ENCODE measurements at regions not wholly inside any gene's neighbourhood (a gene's known extent, or its start where the extent isn't known, plus 50 kb on each side); places are given as distances from the start of the nearest gene placed in this dataset.

GRCh38 chr15:37219211-37219701, 118.9 kb upstream of the MEIS2 start:
- Histone ChIP-seq H3K36me3 (no peaks in the 10 kb centered on the region), H3K4me1 (no peaks in the 10 kb centered on the region), H3K9me3 (no peaks in the 10 kb centered on the region), H3K27me3 (no peaks in the 10 kb centered on the region), H3K27ac (no peak overlapping the region), H3K4me3 (no peak overlapping the region)
- DNase-seq (ENCODE audit: extremely low spot score in 2 of 2), result no peak
- TF ChIP-seq POLR2A (IDR thresholded peaks at IDR 0.05), result no peak
- intact Hi-C loops (cut with DNase I), result no loop called here

GRCh38 chr15:37220949-37221670, 120.8 kb upstream of the MEIS2 start:
- Histone ChIP-seq H3K36me3 (no peaks in the 10 kb centered on the region), H3K27me3 (no peaks in the 10 kb centered on the region), H3K4me3 (no peak overlapping the region), H3K9me3 (no peaks in the 10 kb centered on the region), H3K4me1 (no peaks in the 10 kb centered on the region), H3K27ac (no peak overlapping the region)
- TF ChIP-seq POLR2AphosphoS5 (IDR thresholded peaks at IDR 0.05; ENCODE audit: insufficient read depth in 1 of 2, low read depth in 1 of 2) (no peak), CTCF (IDR thresholded peaks at IDR 0.05) (no peak), POLR2A (IDR thresholded peaks at IDR 0.05) (no peak)
- no peak for DNase-seq (ENCODE audit: extremely low spot score in 2 of 2)
- intact Hi-C loops (cut with DNase I), result no loop called here

GRCh38 chr15:37221671-37222145, 121.4 kb upstream of the MEIS2 start:
- H3K4me1 ChIP-seq, result no peaks in the 10 kb centered on the region
- H3K4me3 ChIP-seq, result no peak overlapping the region
- DNase-seq (ENCODE audit: extremely low spot score in 2 of 2), result no peak
- intact Hi-C loops (cut with DNase I), result no loop called here
- no peaks in the 10 kb centered on the region for H3K36me3 ChIP-seq
- no peaks in the 10 kb centered on the region for H3K27me3 ChIP-seq
- no peaks in the 10 kb centered on the region for H3K9me3 ChIP-seq
- TF ChIP-seq POLR2AphosphoS5 (IDR thresholded peaks at IDR 0.05; ENCODE audit: insufficient read depth in 1 of 2, low read depth in 1 of 2) (no peak), POLR2A (IDR thresholded peaks at IDR 0.05) (no peak), CTCF (IDR thresholded peaks at IDR 0.05) (no peak)
- H3K27ac ChIP-seq, result no peak overlapping the region

GRCh38 chr15:37223089-37223488, 122.7 kb upstream of the MEIS2 start:
- H3K27me3 ChIP-seq, result no peaks in the 10 kb centered on the region
- H3K9me3 ChIP-seq, result no peaks in the 10 kb centered on the region
- intact Hi-C loops (cut with DNase I), result no loop called here
- DNase-seq (ENCODE audit: extremely low spot score in 2 of 2), result no peak
- TF ChIP-seq POLR2AphosphoS5 (IDR thresholded peaks at IDR 0.05; ENCODE audit: insufficient read depth in 1 of 2, low read depth in 1 of 2) (no peak), CTCF (IDR thresholded peaks at IDR 0.05) (no peak), POLR2A (IDR thresholded peaks at IDR 0.05) (no peak)
- H3K27ac ChIP-seq, result no peak overlapping the region
- H3K36me3 ChIP-seq, result no peaks in the 10 kb centered on the region
- H3K4me1 ChIP-seq, result no peaks in the 10 kb centered on the region
- H3K4me3 ChIP-seq, result no peak overlapping the region

- no peak overlapping the region for H3K27ac ChIP-seq
- H3K9me3 ChIP-seq, result no peaks in the 10 kb centered on the region
- TF ChIP-seq POLR2A (IDR thresholded peaks at IDR 0.05), result no peak
- no peak for TF ChIP-seq POLR2AphosphoS5 (IDR thresholded peaks at IDR 0.05; ENCODE audit: insufficient read depth in 1 of 2, low read depth in 1 of 2)
- TF ChIP-seq CTCF (IDR thresholded peaks at IDR 0.05), result no peak
- no peaks in the 10 kb centered on the region for H3K27me3 ChIP-seq
- H3K4me3 ChIP-seq, result no peak overlapping the region
- intact Hi-C loops (cut with DNase I), result no loop called here
- H3K36me3 ChIP-seq, result no peaks in the 10 kb centered on the region
- H3K4me1 ChIP-seq, result no peaks in the 10 kb centered on the region
- DNase-seq (ENCODE audit: extremely low spot score in 2 of 2), result no peak
These were observed 129.7 kb upstream of the MEIS2 start for GRCh38 chr15:37229855-37230619.

Measured in vagina (tissue), 2 donors.